ENCODE measurements at regions not wholly inside any gene's neighbourhood (a gene's known extent, or its start where the extent isn't known, plus 50 kb on each side); places are given as distances from the start of the nearest gene placed in this dataset.

GRCh38 chr11:128259816-128260215 lies 327.5 kb downstream of the ETS1 start:
- DNase-seq: no peak

GRCh38 chr11:128254941-128255340 lies 332.4 kb downstream of the ETS1 start:
- no peak for DNase-seq

GRCh38 chr11:128251140-128251539 lies 336.2 kb downstream of the ETS1 start:
- DNase-seq: no peak

GRCh38 chr11:128250482-128250881 lies 336.9 kb downstream of the ETS1 start:
- no peak for DNase-seq

- no peak for DNase-seq
These were observed 340.4 kb downstream of the ETS1 start for GRCh38 chr11:128246810-128247594.

- no peak for DNase-seq
These were observed 341.0 kb downstream of the ETS1 start for GRCh38 chr11:128246364-128246801.

- no peak for DNase-seq
These were observed 342.5 kb downstream of the ETS1 start for GRCh38 chr11:128244871-128245270.

- no peak for DNase-seq
These were observed 344.9 kb downstream of the ETS1 start for GRCh38 chr11:128242451-128242850.

GRCh38 chr11:128240546-128240945 lies 346.8 kb downstream of the ETS1 start:
- no peak for DNase-seq

GRCh38 chr11:128239306-128239705 lies 348.1 kb downstream of the ETS1 start:
- no peak for DNase-seq

GRCh38 chr11:128238521-128239265 lies 348.7 kb downstream of the ETS1 start:
- DNase-seq: no peak

- DNase-seq: no peak
These were observed 350.6 kb downstream of the ETS1 start for GRCh38 chr11:128236506-128237498.

GRCh38 chr11:128235958-128236357 lies 351.4 kb downstream of the ETS1 start:
- no peak for DNase-seq

- no peak for DNase-seq
These were observed 351.9 kb downstream of the ETS1 start for GRCh38 chr11:128235426-128235825.

- no peak for DNase-seq
These were observed 353.2 kb downstream of the ETS1 start for GRCh38 chr11:128234143-128234542.

GRCh38 chr11:128232588-128232987 lies 354.8 kb downstream of the ETS1 start:
- no peak for DNase-seq

GRCh38 chr11:128231845-128232410 lies 355.4 kb downstream of the ETS1 start:
- DNase-seq: no peak

GRCh38 chr11:128227466-128227865 lies 359.9 kb downstream of the ETS1 start:
- DNase-seq: no peak

GRCh38 chr11:128226106-128226716 lies 361.1 kb downstream of the ETS1 start:
- no peak for DNase-seq

- DNase-seq: no peak
These were observed 365.0 kb downstream of the ETS1 start for GRCh38 chr11:128222245-128222884.

GRCh38 chr11:128219731-128220120 lies 367.6 kb downstream of the ETS1 start:
- DNase-seq: no peak

GRCh38 chr11:128216198-128216597 lies 371.2 kb downstream of the ETS1 start:
- DNase-seq: no peak
